Lung (tissue), 11 donors: ENCODE measurements at regions not wholly inside any gene's neighbourhood (a gene's known extent, or its start where the extent isn't known, plus 50 kb on each side); places are given as distances from the start of the nearest gene placed in this dataset.

Experiments used
- ATAC-seq: fragments of 200-7000 bp; cut with Tn5 transposase; one replicate; pipeline ENCODE4 v1.9.1; 2020; ENCODE audit warnings: moderate number of reproducible peaks; ENCODE audit not compliant: insufficient read depth, low FRiP score
- DNase-seq, 3 donors: peaks; one replicate each; pipeline ENCODE4 v3.0.0-alpha.2; 2013 to 2017
- H3K27ac ChIP-seq, 2 donors: one replicate each; pipeline ENCODE4 v1.5.1; 2013; ENCODE audit warnings: mild to moderate bottlenecking in 2 of 2, moderate library complexity in 2 of 2, control low read depth in 1 of 2, inconsistent platforms in 1 of 2, low read depth in 1 of 2, low read length in 1 of 2
- H3K27me3 ChIP-seq, 3 donors: one replicate each; pipeline ENCODE4 v1.5.1; 2013; ENCODE audit warnings: low read length in 2 of 3; ENCODE audit not compliant: control insufficient read depth in 3 of 3, insufficient read depth in 3 of 3
- H3K36me3 ChIP-seq, 4 donors: one replicate each; pipeline ENCODE4 v1.5.1; 2013; ENCODE audit warnings: low read length in 4 of 4, mild to moderate bottlenecking in 1 of 4, moderate library complexity in 1 of 4; ENCODE audit not compliant: control insufficient read depth in 4 of 4, insufficient read depth in 4 of 4
- H3K4me1 ChIP-seq, 5 donors: one replicate each; pipeline ENCODE4 v1.5.1; 2013; ENCODE audit warnings: low read length in 5 of 5, mild to moderate bottlenecking in 2 of 5, moderate library complexity in 1 of 5; ENCODE audit not compliant: control insufficient read depth in 5 of 5, insufficient read depth in 5 of 5
- H3K4me3 ChIP-seq: one replicate; pipeline ENCODE4 v1.5.1; 2013; ENCODE audit warnings: mild to moderate bottlenecking, control low read depth, moderate library complexity
- H3K9ac ChIP-seq, 2 donors: one replicate each; pipeline ENCODE4 v1.5.1; 2013; ENCODE audit warnings: low read length in 2 of 2, control low read depth in 1 of 2; ENCODE audit not compliant: insufficient read depth in 1 of 2
- H3K9me3 ChIP-seq, 4 donors: one replicate each; pipeline ENCODE4 v1.5.1; 2013; ENCODE audit warnings: low read length in 3 of 4, mild to moderate bottlenecking in 1 of 4, moderate library complexity in 1 of 4; ENCODE audit not compliant: control insufficient read depth in 4 of 4, insufficient read depth in 3 of 4
- CTCF ChIP-seq: IDR thresholded peaks from 2 replicates; pipeline ENCODE4 v1.5.1; 2012; ENCODE audit warnings: mild to moderate bottlenecking; ENCODE audit errors: control extremely low read depth, extremely low read depth
- WGBS, 2 donors: extraction: QIAGEN DNeasy Blood & Tissue Kit; methylation state at CpG; one replicate each; pipeline ENCODE4 v1.1.7; 2013; 5-methylcytosine and 5-hydroxymethylcytosine counted together
- donor health status: control.
- donor health status: control.
- donor health status: Bipolar disorder and iron deficiency.
- donor health status: healthy.
- donor health status: DM: yes; HTN: yes; CAD: no.

- no peak for TF ChIP-seq CTCF
- Histone ChIP-seq H3K27ac (peak overlapping the region; percentile 6 to 98), H3K36me3 (no peaks in the 10 kb centered on the region), H3K4me1 (peaks cover 0 to 10% (median 0%) of the 10 kb centered on the region in 5 donors), H3K4me3 (no peak overlapping the region), H3K9me3 (peaks cover 0 to 4% (median 0%) of the 10 kb centered on the region in 4 donors), H3K9ac (no peak overlapping the region), H3K27me3 (no peaks in the 10 kb centered on the region)
- DNase-seq (no peak), ATAC-seq (no peak)
- WGBS, 2 donors, result 72 to 75% methylated on average over 18 of the region's 18 CpGs
Measured at GRCh38 chr17:77601054-77601979, 357.2 kb upstream of the TNRC6C start.

GRCh38 chr17:77602062-77602746, 356.3 kb upstream of the TNRC6C start:
- Histone ChIP-seq H3K36me3 (no peaks in the 10 kb centered on the region), H3K27ac (peak overlapping the region; percentile 48 to 98), H3K9me3 (peaks cover 0 to 4% (median 0%) of the 10 kb centered on the region in 4 donors), H3K27me3 (no peaks in the 10 kb centered on the region), H3K4me3 (no peak overlapping the region), H3K4me1 (peaks cover 0 to 10% (median 0%) of the 10 kb centered on the region in 5 donors), H3K9ac (no peak overlapping the region)
- WGBS, 2 donors, result 71 to 76% methylated on average over 11 of the region's 11 CpGs
- DNase-seq (no peak), ATAC-seq (no peak)
- TF ChIP-seq CTCF, result no peak

GRCh38 chr17:77602883-77603640, 355.4 kb upstream of the TNRC6C start:
- TF ChIP-seq CTCF, result no peak
- no peak for ATAC-seq
- Histone ChIP-seq H3K4me3 (no peak overlapping the region), H3K27me3 (no peaks in the 10 kb centered on the region), H3K27ac (peak overlapping the region; percentile 26 to 98), H3K4me1 (peaks cover 0 to 10% (median 0%) of the 10 kb centered on the region in 5 donors), H3K9me3 (peaks cover 0 to 4% (median 0%) of the 10 kb centered on the region in 4 donors), H3K9ac (no peak overlapping the region), H3K36me3 (no peaks in the 10 kb centered on the region)
- no peak for DNase-seq
- 85 to 89% methylated on average over 24 of the region's 24 CpGs for WGBS, 2 donors
